DMS79 treated with DMSO at 0.1 percent for 48 hours (cell line): ENCODE measurements at regions not wholly inside any gene's neighbourhood (a gene's known extent, or its start where the extent isn't known, plus 50 kb on each side); places are given as distances from the start of the nearest gene placed in this dataset.

Experiments used
- DNase-seq: peaks from one replicate; lab custom pipeline; 2025; lab: John Stamatoyannopoulos, UW

DNA sequence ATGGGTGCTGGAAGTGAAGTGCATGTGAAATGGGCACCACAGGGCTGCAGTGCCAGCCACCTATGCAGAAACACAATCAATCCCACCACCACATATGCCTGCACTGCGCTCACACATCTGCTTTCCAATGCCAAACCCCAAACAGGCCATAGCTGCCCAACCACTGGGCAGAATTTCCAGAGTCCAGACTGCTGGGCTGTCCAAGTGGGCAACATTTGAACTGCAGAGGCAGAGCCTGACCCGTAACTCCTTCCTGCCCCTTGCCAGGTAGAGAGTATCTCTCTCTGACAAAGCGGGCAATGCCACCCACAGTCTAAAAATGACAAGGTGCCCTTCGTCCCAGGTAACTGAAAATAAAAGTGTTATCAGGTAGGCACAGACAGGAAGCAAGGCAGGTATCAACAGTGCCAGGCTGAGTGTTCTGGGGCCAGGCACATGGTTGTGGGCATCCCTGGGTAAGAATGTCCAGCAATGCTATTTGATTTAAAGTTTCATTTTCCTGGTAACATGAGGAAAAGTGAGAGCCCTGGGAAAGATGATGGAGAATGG is 79.5 kb downstream of the FOXA2 start:
- DNase-seq, result no peak

DNA sequence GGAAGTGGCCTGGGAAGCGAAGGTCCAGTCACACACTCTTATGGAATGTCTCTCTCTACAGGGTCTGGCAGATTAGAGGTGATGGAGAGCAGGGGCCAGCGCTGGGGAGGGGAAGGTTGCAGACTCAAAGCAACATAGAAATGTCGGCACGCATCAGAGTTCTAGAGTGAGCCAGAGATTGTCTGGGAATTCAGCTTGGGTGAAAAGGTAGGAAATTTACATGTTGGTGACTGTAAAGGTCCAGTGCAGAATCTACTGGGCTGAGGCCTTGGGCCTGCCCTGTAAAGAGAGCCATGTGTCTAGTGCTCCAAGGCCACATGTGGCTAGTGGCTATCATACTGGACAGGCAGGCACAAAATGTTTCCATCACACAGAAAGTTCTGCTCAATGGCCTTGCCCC is 80.8 kb downstream of the FOXA2 start:
- no peak for DNase-seq

DNA sequence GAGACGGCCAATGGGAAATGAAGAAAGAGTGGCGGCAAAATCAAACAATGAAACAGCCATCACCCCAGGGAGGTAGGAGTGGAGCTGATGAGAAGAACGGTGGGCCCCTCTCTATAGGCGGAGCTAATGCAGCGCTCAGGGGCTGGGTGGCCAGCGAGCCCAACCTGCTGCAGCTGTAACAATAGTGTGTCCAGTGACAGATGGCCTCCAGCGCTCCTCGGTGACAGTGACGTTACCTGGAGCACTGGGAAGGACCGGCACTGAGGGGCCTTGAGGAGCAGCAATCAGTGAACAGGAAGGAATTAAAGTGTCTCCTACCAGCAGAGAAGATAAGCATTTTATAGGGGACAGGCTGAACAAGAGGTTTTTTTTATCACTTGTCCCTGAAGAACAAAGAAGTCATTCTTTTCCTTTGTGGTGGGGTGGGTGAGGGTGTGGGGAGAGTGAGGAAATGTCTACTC is 81.6 kb downstream of the FOXA2 start:
- no peak for DNase-seq

DNA sequence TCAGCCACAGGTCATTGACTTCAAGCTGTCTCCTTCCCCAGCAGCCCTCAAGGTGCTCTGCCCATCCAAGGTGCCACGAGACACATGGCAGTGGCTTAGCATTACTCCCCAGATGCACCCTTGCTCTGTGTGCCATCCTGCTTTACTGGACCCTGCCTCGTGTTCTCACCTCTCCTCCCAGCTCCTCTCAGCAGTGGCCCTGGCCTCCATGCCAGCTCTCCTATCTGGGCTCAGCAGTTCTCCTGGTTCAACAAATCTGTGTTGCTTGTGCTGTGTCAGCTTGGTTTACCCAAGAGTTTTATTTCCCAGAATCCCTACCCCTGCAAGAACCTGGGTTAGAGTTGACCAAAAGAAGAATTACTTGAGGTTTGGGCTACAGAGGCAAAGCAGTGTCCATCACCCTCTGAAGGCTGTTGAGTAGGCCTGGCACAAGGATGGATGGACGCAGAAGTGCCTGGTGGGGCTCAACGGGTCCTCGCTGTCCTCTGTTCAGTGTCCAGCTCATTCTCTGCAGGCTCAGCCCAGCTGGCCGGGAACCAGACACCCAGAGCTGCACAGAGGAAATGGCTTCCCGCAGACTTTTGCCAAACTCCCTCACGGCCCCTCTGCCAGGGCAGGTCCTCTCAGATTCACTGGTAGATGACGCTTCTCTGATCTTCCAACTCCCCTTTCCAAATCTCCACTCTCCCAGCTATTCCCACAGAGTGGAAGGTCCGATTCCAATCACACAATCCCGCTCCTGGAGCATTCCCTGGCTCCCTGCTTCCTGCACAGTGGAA is 82.6 kb downstream of the FOXA2 start:
- DNase-seq, result no peak

DNA sequence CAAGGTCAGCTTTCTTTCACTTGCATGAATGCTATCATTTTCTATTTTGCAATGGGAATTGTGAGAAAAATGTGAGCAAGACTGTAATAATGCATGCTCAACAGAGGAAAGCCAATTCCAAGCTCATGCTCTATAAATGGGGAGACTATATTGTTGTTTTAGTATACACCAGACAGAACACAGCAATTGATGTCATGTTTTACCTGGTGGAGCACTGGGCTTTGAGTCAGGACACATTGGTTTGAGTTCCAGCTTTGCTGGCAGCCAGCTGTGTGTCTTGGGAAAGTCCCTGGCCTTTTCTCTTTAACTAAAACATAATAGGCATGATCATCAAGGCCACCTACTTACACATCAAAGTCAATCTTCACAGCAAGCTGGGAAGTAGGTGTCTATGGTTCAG is 83.3 kb downstream of the FOXA2 start:
- DNase-seq, result no peak

DNA sequence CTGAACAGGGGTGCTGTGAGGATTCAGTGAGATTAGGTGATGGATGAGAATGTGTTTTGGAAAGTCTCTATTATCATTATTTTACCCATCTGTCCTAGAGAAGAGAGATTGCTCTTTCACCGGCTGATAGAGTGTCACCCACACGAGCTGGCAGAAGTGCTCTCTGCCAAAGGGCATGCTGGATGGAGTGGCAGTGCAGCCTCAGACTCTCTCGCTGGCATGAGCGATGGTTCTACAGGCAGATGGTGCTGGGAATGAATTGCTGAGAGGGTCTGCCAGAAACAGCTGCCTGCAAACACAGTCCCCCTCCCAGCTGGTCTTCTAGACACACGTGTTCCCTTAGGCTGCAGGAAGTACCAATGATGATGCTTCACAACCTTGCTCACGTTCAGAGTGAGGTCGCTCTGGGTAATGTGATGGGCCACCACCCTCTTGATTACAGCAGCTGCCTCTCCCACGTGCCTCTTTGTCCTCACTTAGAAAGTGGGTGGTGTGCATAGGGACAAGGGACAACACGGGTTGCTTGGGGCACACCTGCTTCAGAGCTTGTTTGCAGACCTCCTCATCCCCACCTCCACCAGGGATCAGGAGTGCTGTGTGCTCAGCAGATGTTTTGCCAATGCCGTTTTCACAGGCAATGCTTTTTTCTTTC is 84.7 kb downstream of the FOXA2 start:
- DNase-seq, result no peak

DNA sequence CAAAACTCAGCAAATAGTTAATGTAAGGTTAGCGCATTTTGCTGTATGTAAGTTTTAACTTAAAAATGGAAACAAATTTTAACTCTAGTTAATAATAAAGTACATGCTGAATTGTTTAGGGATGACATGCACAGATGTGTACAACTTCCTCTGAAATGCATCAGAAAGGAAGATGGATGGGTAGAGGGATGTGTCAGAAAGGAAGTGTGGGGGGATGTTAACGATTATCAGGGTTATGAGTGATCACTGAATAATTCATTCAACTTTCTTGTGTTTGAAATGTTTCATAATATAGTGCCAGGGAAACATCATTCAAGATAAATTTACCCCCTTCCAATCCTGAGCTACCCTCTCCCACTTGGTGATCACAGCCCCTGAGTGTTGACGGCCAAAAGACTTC is 87.6 kb downstream of the FOXA2 start:
- no peak for DNase-seq

DNA sequence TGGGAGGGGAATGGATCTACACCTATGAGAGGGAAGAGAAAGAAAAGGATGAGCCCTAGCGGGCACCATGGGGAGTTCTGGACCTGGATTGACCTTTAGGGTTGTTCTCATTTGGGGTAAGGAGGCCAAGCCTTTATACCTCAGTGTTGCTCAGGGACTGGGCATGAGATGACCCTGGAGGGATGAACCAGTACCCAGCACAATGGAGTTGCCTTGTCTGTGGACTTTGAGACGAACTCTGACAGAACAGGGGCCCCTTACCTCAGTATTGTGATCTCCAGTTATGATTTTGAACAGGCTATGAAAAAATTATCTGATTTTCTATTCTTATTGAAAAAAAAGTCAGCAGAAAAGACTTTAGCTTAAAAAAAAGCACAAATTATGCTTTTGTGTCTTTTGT is 88.6 kb downstream of the FOXA2 start:
- no peak for DNase-seq

DNA sequence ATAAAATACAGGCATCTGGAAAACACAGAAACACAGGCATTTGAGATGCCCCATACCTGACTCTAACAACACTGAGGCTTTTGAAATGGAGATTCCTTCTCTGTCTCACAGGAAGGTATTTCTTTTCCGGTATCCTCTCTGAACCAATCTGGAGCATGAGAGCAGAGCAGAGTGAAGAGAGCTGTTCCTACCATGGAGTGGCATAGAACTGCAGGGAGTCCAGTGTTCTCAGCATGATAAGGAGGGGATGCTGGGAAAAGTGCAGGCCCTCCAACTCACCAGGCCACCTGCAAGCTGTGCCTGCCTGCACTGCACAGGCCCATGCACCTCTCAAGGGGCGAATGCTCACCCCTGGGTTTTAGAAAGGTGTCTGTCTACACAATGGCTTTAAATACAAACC is 89.2 kb downstream of the FOXA2 start:
- DNase-seq, result no peak

DNA sequence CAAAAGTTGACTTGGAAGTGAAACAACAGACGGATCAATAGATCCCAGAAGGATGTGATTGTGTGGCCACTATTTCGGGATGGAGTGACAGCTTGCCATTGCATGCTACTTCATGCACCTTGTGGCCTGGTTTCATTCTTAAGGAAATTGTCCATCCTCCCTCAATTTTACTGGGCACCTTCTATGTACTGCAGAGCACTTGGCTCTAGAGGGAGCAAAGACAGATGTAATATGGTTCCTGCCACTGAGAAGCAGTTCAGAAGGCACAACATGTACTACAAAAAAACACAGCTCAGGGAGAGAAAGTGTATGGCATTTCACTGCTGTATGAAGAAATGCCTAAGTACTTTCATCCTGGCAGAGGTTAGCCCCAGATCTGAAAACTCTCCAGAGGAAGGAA is 91.9 kb downstream of the FOXA2 start:
- DNase-seq, result no peak

DNA sequence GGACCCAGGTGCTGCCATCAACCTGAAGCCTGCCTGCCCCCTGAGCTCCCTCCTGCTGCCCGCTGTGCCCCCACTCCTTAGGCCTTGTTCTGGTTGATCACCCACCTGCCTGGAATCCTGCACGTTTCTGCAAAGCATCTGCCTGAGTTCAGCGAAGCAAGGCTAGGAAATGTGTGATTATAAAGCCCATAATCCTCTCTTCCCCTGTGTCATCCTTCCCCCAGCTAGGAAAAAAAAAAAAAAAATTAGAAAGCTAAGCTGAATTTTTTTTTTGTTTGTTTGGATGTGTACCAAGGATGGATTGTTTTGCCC is 93.2 kb downstream of the FOXA2 start:
- no peak for DNase-seq

DNA sequence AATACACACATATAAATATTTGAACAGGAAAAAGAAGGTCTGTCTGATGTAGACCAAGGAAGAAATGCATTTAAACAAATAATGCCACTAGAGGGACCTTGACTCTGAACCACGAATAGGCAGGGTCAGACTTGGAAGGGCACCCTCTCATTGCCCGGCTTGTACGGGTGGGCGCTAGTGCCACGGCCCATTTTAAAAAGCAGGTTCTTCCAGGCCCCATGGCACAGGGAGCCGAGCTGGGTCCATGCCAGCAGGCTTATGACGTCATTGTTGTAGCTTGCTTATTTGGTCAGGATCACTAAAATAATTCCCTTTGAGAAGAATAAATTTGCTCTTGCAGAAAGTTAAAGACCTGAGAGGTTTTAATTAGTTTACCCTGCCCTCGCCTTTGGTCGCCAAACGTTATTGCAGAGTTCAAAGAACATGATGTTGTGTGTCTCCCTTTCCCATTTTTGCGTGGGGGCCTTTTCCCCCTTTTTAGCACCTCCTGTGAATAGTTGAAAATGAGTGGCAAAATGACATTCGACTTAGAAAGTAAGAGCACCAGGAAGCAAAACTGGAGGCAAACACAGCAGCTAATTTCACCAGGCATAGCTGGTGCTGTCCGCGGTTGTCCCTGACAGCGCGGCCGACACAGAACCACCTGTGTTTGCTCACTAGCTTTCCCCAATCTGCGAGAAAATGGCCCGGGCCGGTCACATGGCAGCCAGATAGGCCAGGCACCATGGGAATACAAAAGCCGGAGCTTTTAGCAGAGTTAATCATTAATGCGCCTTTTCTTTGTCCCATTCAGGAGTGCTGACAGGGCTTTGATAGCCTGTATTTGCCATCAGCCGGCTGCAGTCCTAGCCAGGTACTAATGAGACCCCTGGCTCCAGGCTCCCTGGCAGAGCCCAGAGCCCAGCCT is 93.8 kb downstream of the FOXA2 start:
- no peak for DNase-seq

DNA sequence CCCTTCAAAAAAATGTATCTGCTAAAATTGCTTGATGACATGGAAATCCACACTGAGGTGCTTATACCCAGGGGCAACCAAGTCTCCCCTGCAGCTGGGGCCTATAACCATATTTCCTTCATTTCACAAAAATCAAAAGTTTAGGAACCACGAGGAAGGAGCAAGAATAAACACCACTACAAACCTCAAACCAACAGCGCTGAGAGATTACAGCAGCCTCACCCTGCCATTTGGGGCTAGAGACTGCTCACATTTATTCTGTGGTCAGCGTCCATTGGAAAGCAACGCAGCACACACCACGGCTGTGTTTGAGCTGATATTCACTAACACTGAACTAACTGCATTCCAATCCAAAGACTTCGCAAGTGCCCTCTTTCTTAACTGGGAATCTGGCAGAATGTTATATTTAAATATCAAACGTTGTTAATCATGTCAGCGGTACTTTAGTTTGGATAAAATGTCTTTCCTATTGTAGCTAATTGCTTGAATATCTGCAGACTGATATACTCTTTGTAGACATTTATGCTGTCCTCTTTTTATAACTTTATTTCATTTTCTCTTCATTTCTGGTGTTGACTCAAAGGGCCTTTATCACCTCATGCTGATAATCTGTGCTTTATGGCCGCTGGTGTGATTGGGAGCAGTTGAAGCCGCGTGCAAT is 94.6 kb downstream of the FOXA2 start:
- no peak for DNase-seq

DNA sequence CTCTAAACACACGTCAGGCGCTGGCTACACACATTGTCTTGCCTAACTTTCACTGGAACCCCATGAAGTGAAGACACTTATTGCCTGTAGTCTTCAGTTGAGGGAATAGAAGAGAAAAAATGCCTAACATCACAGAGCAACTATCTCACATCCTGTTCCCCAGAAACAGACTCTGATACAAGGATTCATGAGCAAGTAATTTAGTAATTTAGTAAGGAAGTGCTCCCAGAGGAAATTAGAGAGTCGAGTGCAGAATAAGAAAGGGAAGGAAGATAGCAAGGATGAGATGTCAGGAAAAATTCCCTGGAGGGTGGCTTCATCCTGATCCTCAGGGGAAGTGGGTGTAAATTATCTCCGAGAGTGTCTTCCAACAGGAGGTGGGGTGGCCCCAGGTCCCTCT is 104.0 kb downstream of the FOXA2 start:
- DNase-seq, result no peak

DNA sequence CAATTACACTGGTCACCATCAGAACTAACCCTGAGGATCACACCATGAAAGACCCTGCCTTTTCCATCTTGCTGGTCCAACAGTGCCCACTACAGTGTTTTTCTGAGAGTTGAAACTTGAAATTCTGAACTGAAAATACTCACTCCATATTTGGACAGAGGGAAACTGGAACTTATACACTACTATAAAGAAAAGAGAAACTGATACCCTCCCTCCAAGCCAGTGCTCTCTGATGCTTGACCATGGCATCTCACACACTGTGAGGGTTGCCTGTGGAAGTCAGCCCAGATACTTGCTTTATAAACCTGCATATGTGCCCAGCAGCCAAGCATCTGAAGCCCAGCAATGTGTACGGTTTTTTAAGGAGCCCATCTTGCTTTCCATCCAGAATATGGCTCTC is 108.7 kb downstream of the FOXA2 start:
- DNase-seq, result no peak

DNA sequence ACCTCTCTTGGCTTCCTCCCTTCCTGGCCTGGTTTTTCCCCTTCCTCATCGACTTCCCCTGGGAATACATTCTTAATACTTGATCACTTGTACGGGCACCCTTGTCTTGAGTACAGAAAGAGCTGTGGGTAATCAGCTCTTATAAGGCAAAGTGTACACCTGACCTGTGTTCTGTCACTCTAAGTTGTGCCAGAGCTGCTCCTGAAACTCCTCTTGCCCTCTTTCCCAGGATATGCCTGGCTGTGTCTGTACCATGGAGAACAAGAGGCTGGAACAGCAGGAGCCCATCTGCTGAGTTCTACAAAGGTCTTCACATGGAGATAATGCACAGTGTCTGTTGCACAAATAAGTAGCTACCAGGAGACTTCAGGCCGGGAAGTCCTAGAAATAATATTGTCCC is 110.1 kb downstream of the FOXA2 start:
- DNase-seq, result no peak

DNA sequence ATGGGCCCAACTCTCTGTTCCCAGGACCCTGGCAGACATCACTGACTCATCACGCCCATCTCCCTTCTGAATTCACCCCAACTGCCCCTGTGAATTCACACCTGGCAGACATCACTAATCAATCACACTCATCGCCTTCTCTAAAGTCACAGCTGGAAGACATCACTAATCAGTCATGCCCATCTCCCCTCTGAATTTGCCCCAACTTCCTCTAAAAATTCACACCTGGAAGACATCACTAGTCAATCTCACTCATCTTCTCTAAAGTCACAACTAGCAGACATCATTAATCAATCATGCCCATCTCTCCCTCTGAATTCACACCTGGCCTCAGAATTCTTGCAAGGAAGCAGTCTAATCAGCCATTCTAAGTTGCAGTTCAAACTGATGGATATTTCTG is 111.1 kb downstream of the FOXA2 start:
- DNase-seq, result no peak

DNA sequence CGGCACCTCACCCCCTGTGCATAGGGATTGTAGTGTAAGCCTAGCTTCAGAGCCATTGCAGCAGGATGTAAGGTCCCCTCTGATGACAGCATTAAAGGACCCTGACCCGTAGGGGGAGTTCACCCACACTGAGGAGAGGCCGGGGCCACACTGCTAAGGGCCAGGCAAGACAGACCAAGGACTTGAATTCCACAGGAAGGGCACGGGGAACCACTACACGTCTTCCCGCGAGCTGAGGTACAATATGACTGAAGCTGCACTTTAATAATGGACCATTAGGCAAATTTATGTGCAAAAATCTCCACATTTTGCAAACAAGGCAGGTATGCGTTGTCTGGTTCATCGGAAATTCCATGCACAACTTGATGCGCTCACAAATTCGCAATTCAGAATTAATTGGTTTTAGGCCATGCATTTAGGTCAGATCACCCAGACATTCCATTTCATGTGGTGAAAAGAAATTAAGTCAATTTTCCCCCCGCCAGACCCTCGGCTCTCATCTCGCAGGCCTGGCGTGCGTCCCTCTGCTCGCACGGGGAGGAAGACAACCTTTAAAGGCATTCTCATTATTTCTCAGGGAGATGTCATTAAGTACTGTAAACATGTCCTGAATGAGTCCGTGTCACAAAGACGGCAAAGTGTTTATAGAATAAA is 111.8 kb downstream of the FOXA2 start:
- DNase-seq, result no peak

DNA sequence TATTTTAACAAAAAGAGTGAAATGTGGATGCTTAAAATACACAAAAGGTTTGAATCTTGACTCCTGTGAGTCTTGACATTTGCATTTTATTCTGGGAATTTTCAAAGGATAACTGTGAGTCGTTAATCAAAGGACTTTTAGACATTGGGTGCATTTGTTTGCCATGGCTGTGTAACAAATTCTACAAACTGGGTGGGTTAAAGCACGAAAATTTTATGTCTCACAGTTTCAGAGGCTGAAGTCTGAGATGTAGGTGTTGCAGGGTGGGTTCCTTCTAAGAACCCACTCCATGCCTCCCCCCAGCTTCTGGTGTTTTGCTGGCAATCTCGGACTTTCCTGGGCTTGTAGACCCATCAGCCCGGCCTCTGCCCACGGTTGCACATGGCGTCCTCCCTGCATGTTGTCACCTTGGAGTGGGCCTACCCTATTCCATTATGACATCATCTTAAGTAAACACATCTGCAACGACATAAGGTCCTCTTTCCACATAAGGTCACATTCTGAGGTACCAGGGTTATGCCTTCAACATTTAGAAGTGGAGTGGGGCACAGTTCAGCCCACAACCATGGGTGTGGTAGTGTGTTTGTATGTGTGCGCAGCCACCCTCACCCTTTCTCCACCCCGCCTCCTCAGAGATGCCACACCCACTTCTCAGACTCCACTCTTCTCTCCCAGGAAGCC is 113.1 kb downstream of the FOXA2 start:
- DNase-seq, result no peak

DNA sequence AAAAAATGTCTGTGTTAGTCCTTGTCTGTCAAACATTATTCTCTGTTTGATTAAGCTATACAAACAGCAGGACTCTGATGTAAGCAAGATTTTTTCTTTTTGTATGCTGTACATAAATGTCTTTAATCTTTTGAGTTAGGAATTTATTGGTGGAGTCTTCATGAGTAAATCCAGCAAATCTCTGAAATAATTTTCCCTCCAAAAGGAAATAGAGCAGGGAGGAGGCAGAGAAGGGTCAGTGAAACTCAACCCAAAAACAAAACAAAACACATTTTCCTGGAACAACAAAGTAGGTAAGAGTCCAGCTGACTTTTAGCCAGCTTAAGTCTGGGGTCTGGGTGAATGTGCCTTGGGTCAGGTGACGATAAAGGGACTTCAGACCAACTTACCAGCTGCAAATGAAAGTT is 113.7 kb downstream of the FOXA2 start:
- DNase-seq, result no peak
